ENCODE measurements at regions not wholly inside any gene's neighbourhood (a gene's known extent, or its start where the extent isn't known, plus 50 kb on each side); places are given as distances from the start of the nearest gene placed in this dataset.
"Not testable (repeated sequence)": the region's sequence is repeated elsewhere in the genome, so short reads cannot be mapped to it uniquely, and the experiment has no call there.

DNA sequence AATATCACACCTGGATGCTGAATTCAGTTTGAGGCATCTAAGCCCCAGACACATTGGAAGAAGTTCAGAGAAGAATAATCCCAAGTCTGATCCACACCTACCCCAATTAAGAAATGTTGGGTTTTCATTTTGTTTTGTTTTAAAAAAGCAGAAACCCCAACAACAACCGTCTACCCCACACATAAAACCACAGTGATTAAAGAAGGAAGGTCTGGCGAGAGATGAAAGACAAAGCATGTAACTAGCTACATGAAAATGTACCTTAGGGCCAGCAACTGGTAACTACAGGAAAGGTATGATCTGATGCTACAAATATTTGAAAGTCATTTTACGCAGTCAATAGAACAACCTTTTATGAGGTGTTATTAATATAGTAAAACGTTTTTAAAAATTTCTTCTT, 1112.3 kb downstream of the GATA3 start:
- no peaks in the 10 kb centered on the region for H3K27me3 ChIP-seq
- H4K20me1 ChIP-seq (ENCODE audit: insufficient read depth, poor library complexity, severe bottlenecking) = no peaks in the 10 kb centered on the region
- TF ChIP-seq EZH2phosphoT487 (IDR thresholded peaks at IDR 0.05; ENCODE audit: low read depth, severe bottlenecking, unreplicated experiment) (no peak), EZH2 (IDR thresholded peaks at IDR 0.05; ENCODE audit: borderline replicate concordance) (no peak)
- TF ChIP-seq, protein P1, sequence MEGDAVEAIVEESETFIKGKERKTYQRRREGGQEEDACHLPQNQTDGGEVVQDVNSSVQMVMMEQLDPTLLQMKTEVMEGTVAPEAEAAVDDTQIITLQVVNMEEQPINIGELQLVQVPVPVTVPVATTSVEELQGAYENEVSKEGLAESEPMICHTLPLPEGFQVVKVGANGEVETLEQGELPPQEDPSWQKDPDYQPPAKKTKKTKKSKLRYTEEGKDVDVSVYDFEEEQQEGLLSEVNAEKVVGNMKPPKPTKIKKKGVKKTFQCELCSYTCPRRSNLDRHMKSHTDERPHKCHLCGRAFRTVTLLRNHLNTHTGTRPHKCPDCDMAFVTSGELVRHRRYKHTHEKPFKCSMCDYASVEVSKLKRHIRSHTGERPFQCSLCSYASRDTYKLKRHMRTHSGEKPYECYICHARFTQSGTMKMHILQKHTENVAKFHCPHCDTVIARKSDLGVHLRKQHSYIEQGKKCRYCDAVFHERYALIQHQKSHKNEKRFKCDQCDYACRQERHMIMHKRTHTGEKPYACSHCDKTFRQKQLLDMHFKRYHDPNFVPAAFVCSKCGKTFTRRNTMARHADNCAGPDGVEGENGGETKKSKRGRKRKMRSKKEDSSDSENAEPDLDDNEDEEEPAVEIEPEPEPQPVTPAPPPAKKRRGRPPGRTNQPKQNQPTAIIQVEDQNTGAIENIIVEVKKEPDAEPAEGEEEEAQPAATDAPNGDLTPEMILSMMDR (IDR thresholded peaks at IDR 0.05; ENCODE audit: poor library complexity) = no peak
- no peaks in the 10 kb centered on the region for H3K4me1 ChIP-seq (ENCODE audit: insufficient read depth)
- no peaks in the 10 kb centered on the region for H3K9me3 ChIP-seq (ENCODE audit: low read depth)
- no peaks in the 10 kb centered on the region for H3K36me3 ChIP-seq (replicated peaks; ENCODE audit: insufficient read depth, low read depth)
- no peaks in the 10 kb centered on the region for H3K79me2 ChIP-seq
- WGBS (ENCODE audit: low lambda C conversion rate, missing lambda C conversion rate) = 50% methylated on average over 4 of the region's 4 CpGs
- DNase-seq (ENCODE audit: low spot score) = no peak
- H3K4me3 ChIP-seq = no peak overlapping the region
- H3K9me2 ChIP-seq (replicated peaks; ENCODE audit: insufficient read depth) = no peaks in the 10 kb centered on the region
- no peak overlapping the region for H3K27ac ChIP-seq
- H2AFZ ChIP-seq = no peak overlapping the region
- no peak overlapping the region for H3K4me2 ChIP-seq

DNA sequence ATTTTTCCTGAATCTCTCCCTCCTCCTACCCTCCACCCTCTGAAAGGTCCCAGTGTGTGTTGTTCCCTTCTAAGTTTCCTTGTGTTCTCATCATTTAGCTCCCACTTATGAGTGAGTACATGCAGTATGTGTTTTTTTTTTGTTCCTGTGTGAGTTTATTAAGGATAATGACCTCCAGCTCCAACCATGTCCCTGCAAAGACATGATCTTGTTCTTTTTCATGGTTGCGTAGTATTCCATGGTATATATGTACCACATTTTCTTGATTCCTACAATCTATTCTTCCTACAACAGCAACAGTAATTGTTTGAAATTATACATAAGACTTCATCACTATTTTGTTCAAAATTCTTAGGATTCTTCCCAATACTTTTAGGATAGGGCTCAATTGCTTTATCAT, 1117.8 kb downstream of the GATA3 start:
- TF ChIP-seq EZH2phosphoT487 (IDR thresholded peaks at IDR 0.05; ENCODE audit: low read depth, severe bottlenecking, unreplicated experiment) = no peak
- no peak for TF ChIP-seq EZH2 (IDR thresholded peaks at IDR 0.05; ENCODE audit: borderline replicate concordance)
- TF ChIP-seq, protein P1 (IDR thresholded peaks at IDR 0.05; ENCODE audit: poor library complexity) = no peak
- H2AFZ ChIP-seq = no peak overlapping the region
- H4K20me1 ChIP-seq (ENCODE audit: insufficient read depth, poor library complexity, severe bottlenecking) = no peaks in the 10 kb centered on the region
- no peaks in the 10 kb centered on the region for H3K36me3 ChIP-seq (replicated peaks; ENCODE audit: insufficient read depth, low read depth)
- 96% methylated on average over 1 of the region's 1 CpG for WGBS (ENCODE audit: low lambda C conversion rate, missing lambda C conversion rate)
- no peak overlapping the region for H3K4me2 ChIP-seq
- no peaks in the 10 kb centered on the region for H3K4me1 ChIP-seq (ENCODE audit: insufficient read depth)
- no peaks in the 10 kb centered on the region for H3K27me3 ChIP-seq
- no peaks in the 10 kb centered on the region for H3K79me2 ChIP-seq
- no peaks in the 10 kb centered on the region for H3K9me2 ChIP-seq (replicated peaks; ENCODE audit: insufficient read depth)
- H3K27ac ChIP-seq = no peak overlapping the region
- no peaks in the 10 kb centered on the region for H3K9me3 ChIP-seq (ENCODE audit: low read depth)
- no peak overlapping the region for H3K4me3 ChIP-seq
- no peak for DNase-seq (ENCODE audit: low spot score)

DNA sequence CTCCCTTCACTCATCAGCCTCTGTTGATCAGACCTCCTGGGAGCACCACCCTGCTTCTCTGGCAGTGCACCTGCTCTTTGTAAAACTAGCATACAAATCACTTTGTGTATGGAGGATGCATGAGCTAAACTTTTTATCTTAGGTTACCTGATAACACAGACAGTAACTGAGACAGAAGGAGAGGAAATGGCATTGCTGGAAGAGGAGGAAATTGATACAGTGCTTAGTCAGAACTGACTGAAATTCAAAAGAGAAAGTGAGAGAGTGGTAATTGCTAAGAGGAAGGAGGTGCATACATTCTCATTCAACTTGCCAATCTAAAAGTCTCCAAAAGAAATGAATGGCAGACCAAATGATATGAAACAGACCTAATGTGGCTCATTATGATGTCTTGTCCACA, 1120.7 kb downstream of the GATA3 start:
- Histone ChIP-seq H2AFZ (no peak overlapping the region), H3K27ac (no peak overlapping the region), H4K20me1 (ENCODE audit: insufficient read depth, poor library complexity, severe bottlenecking) (no peaks in the 10 kb centered on the region), H3K4me1 (ENCODE audit: insufficient read depth) (no peaks in the 10 kb centered on the region), H3K9me3 (ENCODE audit: low read depth) (no peaks in the 10 kb centered on the region), H3K4me3 (no peak overlapping the region), H3K4me2 (no peak overlapping the region), H3K9me2 (replicated peaks; ENCODE audit: insufficient read depth) (no peaks in the 10 kb centered on the region), H3K36me3 (replicated peaks; ENCODE audit: insufficient read depth, low read depth) (no peaks in the 10 kb centered on the region), H3K27me3 (no peaks in the 10 kb centered on the region), H3K79me2 (no peaks in the 10 kb centered on the region)
- TF ChIP-seq EZH2 (IDR thresholded peaks at IDR 0.05; ENCODE audit: borderline replicate concordance) = no peak
- TF ChIP-seq EZH2phosphoT487 (IDR thresholded peaks at IDR 0.05; ENCODE audit: low read depth, severe bottlenecking, unreplicated experiment) = no peak
- TF ChIP-seq, protein P1 (IDR thresholded peaks at IDR 0.05; ENCODE audit: poor library complexity) = no peak
- no peak for DNase-seq (ENCODE audit: low spot score)

DNA sequence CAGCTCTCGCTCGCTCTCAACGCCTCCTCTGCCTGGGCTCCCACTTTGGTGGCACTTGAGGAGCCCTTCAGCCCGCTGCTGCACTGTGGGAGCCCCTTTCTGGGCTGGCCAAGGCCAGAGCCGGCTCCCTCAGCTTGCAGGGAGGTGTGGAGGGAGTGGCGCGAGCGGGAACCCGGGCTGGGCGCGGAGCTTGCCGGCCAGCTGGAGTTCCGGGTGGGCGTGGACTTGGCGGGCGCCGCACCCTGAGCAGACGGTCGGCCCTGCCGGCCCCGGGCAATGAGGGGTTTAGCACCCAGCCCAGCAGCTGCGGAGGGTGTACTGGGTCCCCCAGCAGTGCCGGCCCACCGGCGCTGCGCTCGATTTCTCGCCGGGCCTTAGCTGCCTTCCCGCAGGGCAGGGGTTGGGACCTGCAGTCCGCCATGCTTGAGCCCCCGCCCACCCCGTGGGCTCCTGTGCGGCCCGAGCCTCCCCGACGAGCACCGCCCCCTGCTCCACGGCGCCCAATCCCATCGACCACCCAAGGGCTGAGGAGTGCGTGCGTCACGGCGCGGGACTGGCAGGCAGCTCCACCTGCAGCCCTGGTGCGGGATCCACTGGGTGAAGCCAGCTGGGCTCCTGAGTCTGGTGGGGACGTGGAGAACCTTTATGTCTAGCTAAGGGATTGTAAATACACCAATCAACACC, 1128.9 kb downstream of the GATA3 start:
- not testable (repeated sequence) for H3K9me3 ChIP-seq (ENCODE audit: low read depth)

More for the DNA sequence above, 1128.9 kb downstream of the GATA3 start:
- not testable (repeated sequence) for H3K79me2 ChIP-seq; H2AFZ ChIP-seq; H3K27me3 ChIP-seq; H3K4me2 ChIP-seq; H3K4me3 ChIP-seq; H3K36me3 ChIP-seq (replicated peaks; ENCODE audit: insufficient read depth, low read depth); DNase-seq (ENCODE audit: low spot score); H3K27ac ChIP-seq; H3K9me2 ChIP-seq (replicated peaks; ENCODE audit: insufficient read depth); H3K4me1 ChIP-seq (ENCODE audit: insufficient read depth); H4K20me1 ChIP-seq (ENCODE audit: insufficient read depth, poor library complexity, severe bottlenecking)
- WGBS (ENCODE audit: low lambda C conversion rate, missing lambda C conversion rate) = 98% methylated on average over 30 of the region's 48 CpGs
